Stimulated activated memory B cell treated with anti-CD40 and anti-IgM and Interleukin-4, amounts not matched to agents 10 μg/mL and 1 μg/mL and 100 μg/mL, for 72 hours (primary cell): ENCODE measurements at regions not wholly inside any gene's neighbourhood (a gene's known extent, or its start where the extent isn't known, plus 50 kb on each side); places are given as distances from the start of the nearest gene placed in this dataset.
"Not testable (repeated sequence)": the region's sequence is repeated elsewhere in the genome, so short reads cannot be mapped to it uniquely, and the experiment has no call there.

Experiments used
- ATAC-seq: fragments of 150-1000 bp; cut with Tn5 transposase; 2 replicates; pipeline ENCODE4 v1.10.0; 2021
- H3K27ac Mint-ChIP-seq: one replicate; pipeline ENCODE4 v1.8.0; 2022; ENCODE audit warnings: mild to moderate bottlenecking, mixed read lengths
- H3K27me3 Mint-ChIP-seq: one replicate; pipeline ENCODE4 v1.8.0; 2022; ENCODE audit warnings: mixed read lengths
- H3K36me3 Mint-ChIP-seq: one replicate; pipeline ENCODE4 v1.8.0; 2022; ENCODE audit warnings: mixed read lengths
- H3K4me1 Mint-ChIP-seq: one replicate; pipeline ENCODE4 v1.8.0; 2022; ENCODE audit warnings: mixed read lengths
- H3K4me3 Mint-ChIP-seq: one replicate; pipeline ENCODE4 v1.8.0; 2022; ENCODE audit warnings: mild to moderate bottlenecking, moderate library complexity, mixed read lengths
- H3K9me3 Mint-ChIP-seq: one replicate; pipeline ENCODE4 v1.8.0; 2022; ENCODE audit warnings: mixed read lengths

DNA sequence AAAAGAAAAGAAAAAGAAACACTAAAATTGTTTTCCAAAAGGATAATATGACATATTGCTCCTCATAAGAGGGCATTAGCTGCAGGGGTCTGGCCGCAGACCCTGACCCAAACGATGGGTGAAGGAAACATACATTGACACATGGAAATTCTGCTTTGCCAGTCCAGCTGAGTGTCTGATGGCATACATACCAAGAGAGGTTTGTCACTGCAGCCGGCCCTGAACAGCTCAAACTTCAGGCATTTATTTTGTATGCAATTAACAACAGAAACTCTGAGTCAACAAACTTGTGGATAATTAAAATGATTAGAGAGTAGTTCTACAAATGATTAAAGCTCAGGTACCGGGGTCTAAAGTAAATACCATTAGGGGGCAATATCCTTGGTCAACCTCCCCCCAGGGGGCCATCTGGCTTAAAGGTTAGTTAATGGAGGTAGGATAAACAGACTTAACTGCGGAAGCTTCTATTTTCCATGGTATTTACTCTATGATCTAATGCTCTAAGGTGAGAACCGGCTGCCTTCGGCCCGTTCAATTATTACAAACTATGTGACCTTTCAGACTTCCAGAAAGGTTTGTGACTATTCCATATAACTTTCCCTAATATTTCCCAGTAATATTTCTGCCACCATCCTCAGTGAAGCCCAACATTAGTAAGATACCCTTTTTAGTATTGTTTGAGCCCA is 1550.7 kb downstream of the CDY2B start:
- not testable (repeated sequence) for ATAC-seq, H3K4me1 Mint-ChIP-seq, H3K36me3 Mint-ChIP-seq, H3K9me3 Mint-ChIP-seq, H3K4me3 Mint-ChIP-seq, H3K27me3 Mint-ChIP-seq, H3K27ac Mint-ChIP-seq
